AG04450 (cell line): ENCODE measurements at regions not wholly inside any gene's neighbourhood (a gene's known extent, or its start where the extent isn't known, plus 50 kb on each side); places are given as distances from the start of the nearest gene placed in this dataset.

Experiments
- CTCF ChIA-PET: fragments of 300-600, 350-600 bp; formaldehyde crosslinking; extraction: SDS; loops from one replicate; lab custom pipeline; 2022; ENCODE audit warnings: antibody characterized with exemption, inconsistent platforms; lab: Charles Lee
- POLR2A ChIA-PET: fragments of 350-600 bp; formaldehyde crosslinking; extraction: SDS; loops from one replicate; lab custom pipeline; 2021; ENCODE audit warnings: antibody characterized with exemption, inconsistent platforms; lab: Yijun Ruan, JAX
- DNase-seq: peaks from one replicate; pipeline ENCODE4 v3.0.0-alpha.2; 2011; ENCODE audit warnings: low read depth, low spot score
- H3K27ac ChIP-seq: one replicate; pipeline ENCODE4 v1.5.1; 2012; ENCODE audit warnings: low read depth, low read length, control low read depth
- H3K27me3 ChIP-seq: one replicate; pipeline ENCODE4 v1.6.0; 2012; ENCODE audit warnings: low read length; ENCODE audit not compliant: control insufficient read depth, insufficient read depth
- H3K4me3 ChIP-seq: 2 replicates; pipeline ENCODE4 v1.5.1; 2011; ENCODE audit warnings: mild to moderate bottlenecking, low read depth, low read length, control low read depth
- H3K9me3 ChIP-seq: 2 replicates; pipeline ENCODE4 v1.5.1; 2012; ENCODE audit warnings: low read length; ENCODE audit not compliant: control insufficient read depth, insufficient read depth
- TF ChIP-seq, protein P1 (sequence below): IDR thresholded peaks from 2 replicates; pipeline ENCODE4 v1.5.1; 2011; ENCODE audit warnings: low read depth, low read length, control low read depth, inconsistent platforms

DNA sequence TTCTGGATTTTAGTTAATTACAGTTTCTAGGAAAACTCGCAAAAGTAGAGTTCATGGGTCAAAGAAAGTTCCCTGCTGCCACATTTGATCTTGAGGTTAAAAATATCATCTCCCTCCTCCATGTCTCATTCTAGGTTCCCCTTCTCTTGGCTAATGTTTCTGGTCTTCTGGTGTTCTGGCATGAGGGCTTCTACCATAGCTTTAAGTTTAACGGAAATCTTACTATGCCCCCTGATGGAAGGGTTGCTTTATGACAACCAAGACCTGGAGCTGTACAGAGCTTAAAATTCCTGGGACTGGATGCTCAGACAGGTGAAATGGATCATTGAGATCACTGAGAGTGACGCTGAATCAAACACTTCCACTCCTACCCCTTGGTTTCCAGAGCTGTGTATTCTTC, 1881.7 kb downstream of the MRPL39 start:
- H3K27ac ChIP-seq: no peak overlapping the region
- H3K4me3 ChIP-seq: no peak overlapping the region
- TF ChIP-seq, protein P1, sequence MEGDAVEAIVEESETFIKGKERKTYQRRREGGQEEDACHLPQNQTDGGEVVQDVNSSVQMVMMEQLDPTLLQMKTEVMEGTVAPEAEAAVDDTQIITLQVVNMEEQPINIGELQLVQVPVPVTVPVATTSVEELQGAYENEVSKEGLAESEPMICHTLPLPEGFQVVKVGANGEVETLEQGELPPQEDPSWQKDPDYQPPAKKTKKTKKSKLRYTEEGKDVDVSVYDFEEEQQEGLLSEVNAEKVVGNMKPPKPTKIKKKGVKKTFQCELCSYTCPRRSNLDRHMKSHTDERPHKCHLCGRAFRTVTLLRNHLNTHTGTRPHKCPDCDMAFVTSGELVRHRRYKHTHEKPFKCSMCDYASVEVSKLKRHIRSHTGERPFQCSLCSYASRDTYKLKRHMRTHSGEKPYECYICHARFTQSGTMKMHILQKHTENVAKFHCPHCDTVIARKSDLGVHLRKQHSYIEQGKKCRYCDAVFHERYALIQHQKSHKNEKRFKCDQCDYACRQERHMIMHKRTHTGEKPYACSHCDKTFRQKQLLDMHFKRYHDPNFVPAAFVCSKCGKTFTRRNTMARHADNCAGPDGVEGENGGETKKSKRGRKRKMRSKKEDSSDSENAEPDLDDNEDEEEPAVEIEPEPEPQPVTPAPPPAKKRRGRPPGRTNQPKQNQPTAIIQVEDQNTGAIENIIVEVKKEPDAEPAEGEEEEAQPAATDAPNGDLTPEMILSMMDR: no peak
- ChIA-PET POLR2A (no interaction called here), CTCF (no interaction called here)
- no peaks in the 10 kb centered on the region for H3K27me3 ChIP-seq
- H3K9me3 ChIP-seq: peaks cover 3% of the 10 kb centered on the region; the same call in 1 of the 2 replicates
- DNase-seq: no peak

DNA sequence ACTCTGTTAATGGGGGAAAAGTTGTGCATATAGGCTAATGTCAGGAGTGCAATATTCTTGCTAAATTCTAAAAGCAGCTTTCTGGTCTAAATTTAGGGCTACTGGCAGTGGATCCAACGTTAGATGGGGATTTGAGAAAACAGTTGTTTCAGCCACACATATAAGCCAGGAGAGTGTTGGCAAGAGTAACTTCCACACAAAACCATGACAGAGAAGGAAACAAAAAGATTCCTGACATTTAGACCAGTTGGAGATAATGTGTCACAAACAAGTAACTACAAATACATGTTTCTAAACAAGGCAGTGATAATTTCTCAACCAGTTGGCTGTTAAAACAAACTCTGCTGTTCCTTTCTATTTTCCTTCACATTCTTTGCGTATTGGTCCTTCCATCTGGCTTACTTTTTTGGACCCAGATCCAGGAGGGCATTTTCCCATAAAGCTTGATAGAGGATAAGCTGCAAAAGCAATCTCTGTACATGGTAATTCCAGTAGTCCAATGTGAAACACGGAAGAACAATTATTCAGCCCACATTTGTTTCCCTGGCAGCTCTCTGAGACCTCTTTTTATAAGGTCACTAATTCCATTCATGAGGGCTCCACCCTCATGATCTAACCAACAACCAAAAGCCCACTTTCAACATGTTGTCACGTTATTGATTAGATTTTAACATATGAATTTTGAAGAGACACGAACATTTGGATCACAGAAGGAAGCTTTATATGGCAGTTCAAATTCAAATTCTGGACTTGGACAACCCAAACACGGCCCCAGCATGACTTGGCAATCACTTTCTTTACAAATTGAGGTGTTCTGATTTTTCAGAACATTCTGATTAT, 1888.6 kb downstream of the MRPL39 start:
- TF ChIP-seq, protein P1: no peak
- peaks cover 8% of the 10 kb centered on the region for H3K9me3 ChIP-seq
- H3K27me3 ChIP-seq: no peaks in the 10 kb centered on the region
- no peak overlapping the region for H3K4me3 ChIP-seq
- ChIA-PET CTCF (no interaction called here), POLR2A (no interaction called here)
- H3K27ac ChIP-seq: no peak overlapping the region
- no peak for DNase-seq

DNA sequence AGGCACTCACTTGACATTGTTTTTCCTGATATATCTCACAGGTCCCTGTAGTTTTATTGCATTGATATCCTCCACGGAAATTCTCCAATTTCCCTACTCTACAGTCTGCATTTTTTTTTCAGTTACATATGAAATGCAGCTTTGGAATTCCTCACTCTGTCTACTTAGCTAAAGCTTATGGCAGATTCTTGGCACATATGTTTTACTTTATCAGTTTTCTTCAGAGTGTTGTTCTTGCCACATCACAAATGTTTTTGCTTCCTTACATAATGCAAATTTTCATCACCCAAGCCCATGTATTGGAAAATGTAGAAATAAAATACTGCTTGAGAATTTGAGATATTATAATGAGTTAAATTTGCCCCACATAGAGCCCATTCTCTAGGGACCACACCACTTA, 1895.1 kb downstream of the MRPL39 start:
- no peak for DNase-seq
- TF ChIP-seq, protein P1: no peak
- CTCF ChIA-PET: no interaction called here
- peaks cover 11% of the 10 kb centered on the region for H3K9me3 ChIP-seq
- H3K27me3 ChIP-seq: no peaks in the 10 kb centered on the region
- POLR2A ChIA-PET: no interaction called here
- no peak overlapping the region for H3K27ac ChIP-seq
- no peak overlapping the region for H3K4me3 ChIP-seq

DNA sequence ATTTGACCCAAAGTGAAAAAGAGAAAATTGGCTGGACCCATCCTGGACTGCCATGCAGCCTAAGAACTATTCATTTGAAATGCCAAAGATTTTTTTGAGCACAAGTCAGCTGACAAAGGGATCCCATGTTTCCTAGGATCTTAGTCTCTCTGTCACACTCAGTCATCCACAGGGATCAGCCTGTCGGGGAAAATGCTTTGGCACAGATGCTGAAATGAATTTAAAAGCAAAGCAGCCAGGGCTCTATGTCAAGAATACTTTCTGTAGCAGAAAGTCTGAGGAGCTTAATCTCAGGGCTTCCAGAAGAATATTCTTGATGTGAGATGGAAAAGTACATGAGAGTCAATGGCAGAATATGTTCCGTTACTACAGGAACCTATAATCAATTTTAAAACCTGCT, 1900.8 kb downstream of the MRPL39 start:
- ChIA-PET POLR2A (no interaction called here), CTCF (no interaction called here)
- DNase-seq: no peak

DNA sequence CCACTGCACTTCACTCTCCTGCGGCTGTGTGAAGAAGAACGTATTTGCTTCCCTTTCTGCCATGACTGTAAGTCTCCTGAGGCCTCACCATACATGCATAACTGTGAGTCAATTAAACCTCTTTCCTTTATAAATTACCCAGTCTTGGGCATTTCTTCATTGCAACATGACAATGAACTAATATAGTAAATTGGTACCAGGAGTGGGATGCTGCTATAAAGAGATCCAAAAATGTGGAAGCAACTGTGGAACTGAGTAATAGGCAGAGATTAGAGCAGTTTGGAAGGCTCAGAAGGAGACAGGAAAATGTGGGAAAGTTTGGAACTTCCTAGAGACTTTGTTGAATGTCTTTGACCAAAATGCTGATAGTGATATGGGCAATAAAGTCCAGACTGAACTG, 1907.9 kb downstream of the MRPL39 start:
- DNase-seq: no peak
- H3K4me3 ChIP-seq: no peak overlapping the region
- peaks cover 11% of the 10 kb centered on the region; the same call in 1 of the 2 replicates for H3K9me3 ChIP-seq
- CTCF ChIA-PET: no interaction called here
- POLR2A ChIA-PET: no interaction called here
- H3K27ac ChIP-seq: no peak overlapping the region
- TF ChIP-seq, protein P1: no peak
- H3K27me3 ChIP-seq: no peaks in the 10 kb centered on the region

More for the DNA sequence above, 1900.8 kb downstream of the MRPL39 start:
- Histone ChIP-seq H3K27me3 (no peaks in the 10 kb centered on the region), H3K27ac (no peak overlapping the region), H3K9me3 (peaks cover 16% of the 10 kb centered on the region), H3K4me3 (no peak overlapping the region)
- TF ChIP-seq, protein P1: no peak
